Cerebellar nuclear complex (tissue), 1 donor: ENCODE measurements at regions not wholly inside any gene's neighbourhood (a gene's known extent, or its start where the extent isn't known, plus 50 kb on each side); places are given as distances from the start of the nearest gene placed in this dataset.

Source experiments
- DNase-seq, 2 experiments: peaks; one replicate each; lab custom pipeline; 2025; lab: John Stamatoyannopoulos, UW

- no peak for DNase-seq
Observed at GRCh38 chrX:110858565-110858964, 62.9 kb upstream of the CHRDL1 start.

GRCh38 chrX:110853610-110854009 is 58.0 kb upstream of the CHRDL1 start:
- DNase-seq, result no peak

- no peak for DNase-seq
Observed at GRCh38 chrX:110852180-110852579, 56.6 kb upstream of the CHRDL1 start.

GRCh38 chrX:110851780-110852179 is 56.2 kb upstream of the CHRDL1 start:
- no peak for DNase-seq

GRCh38 chrX:110847334-110847733 is 51.7 kb upstream of the CHRDL1 start:
- peak in 1 of 2 experiments; percentile 8 for DNase-seq

GRCh38 chrX:110846071-110846470 is 50.5 kb upstream of the CHRDL1 start:
- DNase-seq, result no peak
